ENCODE measurements at regions not wholly inside any gene's neighbourhood (a gene's known extent, or its start where the extent isn't known, plus 50 kb on each side); places are given as distances from the start of the nearest gene placed in this dataset.

DNA sequence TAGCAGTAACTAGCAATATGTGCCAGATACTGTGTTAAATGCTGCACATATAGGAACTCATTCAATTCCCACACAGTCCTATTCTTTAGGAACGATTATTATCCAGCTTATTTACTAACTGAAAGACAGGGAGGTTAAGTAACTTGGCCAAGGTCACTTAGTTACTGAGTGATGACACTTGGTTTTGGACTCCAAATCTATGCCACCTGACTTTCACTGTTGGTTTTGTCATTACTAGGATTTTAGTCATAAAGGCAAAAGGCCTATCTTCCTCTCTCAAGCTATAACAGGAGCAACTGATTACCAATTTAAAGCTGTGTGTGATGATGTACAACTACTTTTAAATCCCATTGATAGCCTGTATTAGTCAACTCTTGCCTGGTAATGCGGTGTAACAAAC is 138.9 kb upstream of the STX18 start:
- WGBS (ENCODE audit: insufficient coverage): no CpG with 5 or more reads among the region's 2 CpGs

DNA sequence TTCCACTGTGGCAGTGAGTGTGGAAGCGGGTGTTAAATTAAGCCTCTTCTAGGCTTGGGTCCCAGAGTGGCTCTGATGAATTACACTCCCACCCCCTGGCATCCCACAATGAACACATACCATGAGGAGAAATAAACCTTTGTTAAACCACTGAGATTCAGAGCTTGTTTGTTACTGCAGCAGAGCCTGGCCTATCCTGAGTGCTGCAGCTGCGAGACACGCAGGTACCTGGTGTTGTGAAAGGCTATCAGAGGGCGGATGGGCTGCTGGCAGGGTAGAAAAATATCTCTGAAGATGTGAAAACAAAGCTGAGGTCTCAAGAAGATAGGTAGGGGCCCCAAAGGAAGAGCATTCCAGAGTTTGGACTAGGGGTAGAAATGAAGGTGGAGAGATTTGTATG is 138.4 kb upstream of the STX18 start:
- H3K36me3 Mint-ChIP-seq: no peaks in the 10 kb centered on the region
- TF ChIP-seq, protein P1, sequence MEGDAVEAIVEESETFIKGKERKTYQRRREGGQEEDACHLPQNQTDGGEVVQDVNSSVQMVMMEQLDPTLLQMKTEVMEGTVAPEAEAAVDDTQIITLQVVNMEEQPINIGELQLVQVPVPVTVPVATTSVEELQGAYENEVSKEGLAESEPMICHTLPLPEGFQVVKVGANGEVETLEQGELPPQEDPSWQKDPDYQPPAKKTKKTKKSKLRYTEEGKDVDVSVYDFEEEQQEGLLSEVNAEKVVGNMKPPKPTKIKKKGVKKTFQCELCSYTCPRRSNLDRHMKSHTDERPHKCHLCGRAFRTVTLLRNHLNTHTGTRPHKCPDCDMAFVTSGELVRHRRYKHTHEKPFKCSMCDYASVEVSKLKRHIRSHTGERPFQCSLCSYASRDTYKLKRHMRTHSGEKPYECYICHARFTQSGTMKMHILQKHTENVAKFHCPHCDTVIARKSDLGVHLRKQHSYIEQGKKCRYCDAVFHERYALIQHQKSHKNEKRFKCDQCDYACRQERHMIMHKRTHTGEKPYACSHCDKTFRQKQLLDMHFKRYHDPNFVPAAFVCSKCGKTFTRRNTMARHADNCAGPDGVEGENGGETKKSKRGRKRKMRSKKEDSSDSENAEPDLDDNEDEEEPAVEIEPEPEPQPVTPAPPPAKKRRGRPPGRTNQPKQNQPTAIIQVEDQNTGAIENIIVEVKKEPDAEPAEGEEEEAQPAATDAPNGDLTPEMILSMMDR (IDR thresholded peaks at IDR 0.05): no peak
- no peak overlapping the region for H3K27ac ChIP-seq (ENCODE audit: low read length)

More for the DNA sequence above, 138.9 kb upstream of the STX18 start:
- Histone ChIP-seq H3K4me1 (ENCODE audit: control insufficient read depth, insufficient read depth, low read length) (no peaks in the 10 kb centered on the region), H3K36me3 (ENCODE audit: control insufficient read depth, insufficient read depth, low read length) (no peaks in the 10 kb centered on the region), H3K27me3 (ENCODE audit: control insufficient read depth, insufficient read depth, low read length) (no peaks in the 10 kb centered on the region), H3K27ac (ENCODE audit: low read length) (no peak overlapping the region), H3K4me3 (ENCODE audit: low read length) (no peak overlapping the region), H3K9me3 (ENCODE audit: control insufficient read depth, insufficient read depth, low read length) (no peaks in the 10 kb centered on the region)
- Mint-ChIP-seq H3K9me3 (no peaks in the 10 kb centered on the region), H3K27me3 (ENCODE audit: low read depth in 2 of 2) (no peaks in the 10 kb centered on the region), H3K4me3 (no peak overlapping the region), H3K36me3 (no peaks in the 10 kb centered on the region), H3K27ac (no peak overlapping the region), H3K4me1 (no peaks in the 10 kb centered on the region)
- intact Hi-C loops (cut with micrococcal nuclease): no loop called here
- no peak for ATAC-seq
- no peak for DNase-seq
- TF ChIP-seq, protein P1 (IDR thresholded peaks at IDR 0.05): no peak

DNA sequence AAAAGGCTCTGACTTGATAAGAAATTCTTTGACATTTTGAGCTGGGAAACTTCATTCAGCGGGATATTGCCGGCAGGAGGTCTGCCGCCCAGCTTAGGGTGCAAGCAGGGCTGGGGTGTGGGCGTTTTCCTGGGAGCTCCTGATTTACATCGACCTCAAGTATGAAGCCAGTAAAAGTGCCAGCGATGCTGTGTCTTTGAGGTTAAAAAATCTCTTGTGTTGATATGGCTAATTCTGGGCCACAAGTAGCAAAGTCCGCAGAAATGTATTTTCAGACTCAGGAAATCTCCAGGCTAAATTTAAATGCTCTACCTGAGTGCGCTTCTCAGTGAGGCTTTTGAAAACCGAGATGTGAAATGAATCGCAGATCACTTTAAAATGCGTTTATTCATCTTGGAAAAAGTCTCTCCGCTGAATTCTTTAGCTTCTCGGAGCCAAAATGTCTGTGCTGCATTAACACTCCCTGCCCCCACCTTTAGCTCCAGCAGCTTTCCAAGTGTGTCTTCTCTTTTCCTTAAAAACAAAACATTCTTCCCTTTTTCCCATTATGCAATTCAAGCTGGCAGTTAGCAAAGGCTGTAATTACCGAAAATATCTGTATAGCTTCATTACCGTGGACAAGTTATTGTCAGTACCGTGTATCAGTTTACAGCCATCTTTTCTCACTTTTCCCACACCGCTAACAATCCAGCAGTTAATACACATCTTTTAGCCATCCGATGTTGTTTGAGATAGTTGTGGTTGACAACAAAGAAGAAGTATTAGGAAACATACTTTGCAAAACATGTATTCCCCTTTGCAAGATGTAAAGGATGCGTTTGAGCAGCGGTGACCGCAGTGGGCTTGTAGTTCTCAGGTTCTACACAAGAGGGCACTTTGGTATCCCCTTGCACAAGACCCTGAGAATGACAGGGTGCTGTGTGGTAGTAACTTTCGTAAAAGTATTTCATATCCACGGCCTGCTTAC is 136.0 kb upstream of the STX18 start:
- intact Hi-C loops (cut with micrococcal nuclease): no loop called here
- Histone ChIP-seq H3K27ac (ENCODE audit: low read length) (no peak overlapping the region), H3K9me3 (ENCODE audit: control insufficient read depth, insufficient read depth, low read length) (no peaks in the 10 kb centered on the region), H3K27me3 (ENCODE audit: control insufficient read depth, insufficient read depth, low read length) (no peaks in the 10 kb centered on the region), H3K4me3 (ENCODE audit: low read length) (no peak overlapping the region), H3K36me3 (ENCODE audit: control insufficient read depth, insufficient read depth, low read length) (no peaks in the 10 kb centered on the region), H3K4me1 (ENCODE audit: control insufficient read depth, insufficient read depth, low read length) (no peaks in the 10 kb centered on the region)
- DNase-seq: no peak
- H3K4me3 Mint-ChIP-seq: no peak overlapping the region
- no peak overlapping the region for H3K27ac Mint-ChIP-seq
- 93% methylated on average over 23 of the region's 23 CpGs for WGBS (ENCODE audit: insufficient coverage)
- no peaks in the 10 kb centered on the region for H3K9me3 Mint-ChIP-seq
- TF ChIP-seq, protein P1 (IDR thresholded peaks at IDR 0.05): no peak
- H3K36me3 Mint-ChIP-seq: no peaks in the 10 kb centered on the region
- ATAC-seq: no peak
- no peaks in the 10 kb centered on the region for H3K27me3 Mint-ChIP-seq (ENCODE audit: low read depth in 2 of 2)
- H3K4me1 Mint-ChIP-seq: no peaks in the 10 kb centered on the region

More for the DNA sequence above, 138.4 kb upstream of the STX18 start:
- 93% methylated on average over 4 of the region's 4 CpGs for WGBS (ENCODE audit: insufficient coverage)
- Histone ChIP-seq H3K4me1 (ENCODE audit: control insufficient read depth, insufficient read depth, low read length) (no peaks in the 10 kb centered on the region), H3K4me3 (ENCODE audit: low read length) (no peak overlapping the region), H3K9me3 (ENCODE audit: control insufficient read depth, insufficient read depth, low read length) (no peaks in the 10 kb centered on the region), H3K36me3 (ENCODE audit: control insufficient read depth, insufficient read depth, low read length) (no peaks in the 10 kb centered on the region), H3K27me3 (ENCODE audit: control insufficient read depth, insufficient read depth, low read length) (no peaks in the 10 kb centered on the region)
- Mint-ChIP-seq H3K4me1 (no peaks in the 10 kb centered on the region), H3K9me3 (no peaks in the 10 kb centered on the region), H3K27me3 (ENCODE audit: low read depth in 2 of 2) (no peaks in the 10 kb centered on the region), H3K27ac (no peak overlapping the region), H3K4me3 (no peak overlapping the region)
- DNase-seq (no peak), ATAC-seq (no peak)
- intact Hi-C loops (cut with micrococcal nuclease): no loop called here

DNA sequence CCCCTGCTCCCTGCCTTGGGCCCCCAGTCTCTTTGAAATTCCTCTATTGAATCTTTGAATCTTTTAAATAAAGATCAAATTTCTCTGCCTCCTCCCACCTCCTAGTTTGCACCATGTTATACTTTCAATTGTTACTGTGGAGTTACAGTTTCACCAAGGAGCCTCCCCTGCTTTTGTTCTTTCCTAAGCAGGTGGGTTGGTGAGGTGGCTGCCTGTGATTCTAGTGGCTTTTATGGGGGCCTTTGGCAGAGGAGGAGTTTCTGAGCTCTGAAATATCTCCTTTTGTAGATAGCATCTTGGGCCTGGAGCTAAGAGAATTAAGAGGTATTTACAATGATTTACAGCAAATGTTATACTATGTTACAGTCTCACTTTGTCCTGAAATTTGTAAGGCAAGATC is 133.8 kb upstream of the STX18 start:
- no peaks in the 10 kb centered on the region for H3K27me3 Mint-ChIP-seq (ENCODE audit: low read depth in 2 of 2)
- intact Hi-C loops (cut with micrococcal nuclease): no loop called here
- no peaks in the 10 kb centered on the region for H3K4me1 ChIP-seq (ENCODE audit: control insufficient read depth, insufficient read depth, low read length)
- no peaks in the 10 kb centered on the region for H3K9me3 Mint-ChIP-seq
- no peaks in the 10 kb centered on the region for H3K36me3 Mint-ChIP-seq
- H3K36me3 ChIP-seq (ENCODE audit: control insufficient read depth, insufficient read depth, low read length): no peaks in the 10 kb centered on the region
- TF ChIP-seq, protein P1 (IDR thresholded peaks at IDR 0.05): no peak
- DNase-seq (no peak), ATAC-seq (no peak)
- no peak overlapping the region for H3K4me3 Mint-ChIP-seq
- no peak overlapping the region for H3K27ac Mint-ChIP-seq
- H3K27me3 ChIP-seq (ENCODE audit: control insufficient read depth, insufficient read depth, low read length): no peaks in the 10 kb centered on the region
- H3K9me3 ChIP-seq (ENCODE audit: control insufficient read depth, insufficient read depth, low read length): no peaks in the 10 kb centered on the region
- H3K4me3 ChIP-seq (ENCODE audit: low read length): no peak overlapping the region
- no peaks in the 10 kb centered on the region for H3K4me1 Mint-ChIP-seq
- no peak overlapping the region for H3K27ac ChIP-seq (ENCODE audit: low read length)
